Activated CD4-positive, alpha-beta T cell treated with anti-CD3 and anti-CD28 coated beads, Interleukin-2, amount 50 U/mL, for 1 hour (primary cell): ENCODE measurements at regions not wholly inside any gene's neighbourhood (a gene's known extent, or its start where the extent isn't known, plus 50 kb on each side); places are given as distances from the start of the nearest gene placed in this dataset.
A peak's percentile ranks its signal among the peaks of the same experiment; 100 is the strongest.
"Not testable (repeated sequence)": the region's sequence is repeated elsewhere in the genome, so short reads cannot be mapped to it uniquely, and the experiment has no call there.

ENCODE experiments used
- DNase-seq: peaks from one replicate; pipeline ENCODE4 v3.0.0-alpha.2; 2020

DNA sequence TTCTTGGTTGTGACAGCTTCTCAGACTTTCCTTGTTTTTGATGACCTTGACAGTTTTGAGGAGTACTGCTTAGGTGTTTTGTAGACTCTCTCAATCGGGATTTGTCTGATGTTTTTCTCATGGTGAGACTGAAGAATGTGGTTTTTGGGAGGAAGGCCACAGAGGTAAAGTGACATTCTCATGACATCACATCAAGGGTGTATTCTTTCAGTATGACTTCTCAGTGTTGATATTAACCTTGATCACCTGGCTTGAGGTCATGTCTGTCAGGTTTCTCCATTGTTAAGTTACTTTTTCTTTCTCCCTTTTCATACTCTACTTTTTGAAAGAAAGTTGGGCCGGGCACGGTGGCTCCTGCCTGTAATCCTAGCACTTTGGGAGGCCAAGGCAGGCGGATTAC lies 269.9 kb downstream of the ZNF37A start:
- DNase-seq = not testable (repeated sequence)

DNA sequence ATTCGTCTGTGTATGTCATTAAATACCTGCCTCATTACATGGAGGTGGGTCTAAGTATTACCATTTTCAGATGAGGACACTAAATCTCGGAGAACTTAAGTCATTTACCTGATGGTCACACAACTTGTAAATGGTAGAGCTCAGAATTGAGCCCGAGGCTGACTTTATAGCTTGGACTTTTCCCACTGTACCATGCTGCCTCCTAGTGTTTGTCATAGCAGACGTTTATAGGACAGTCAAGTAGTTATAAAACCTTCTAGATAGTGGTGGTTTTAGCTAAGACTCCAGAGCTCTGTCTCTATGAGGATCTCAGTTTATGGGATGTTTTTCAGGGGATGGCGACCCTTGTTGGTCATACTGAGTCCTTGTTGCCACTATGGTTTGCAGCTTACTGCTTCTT lies 271.8 kb downstream of the ZNF37A start:
- not testable (repeated sequence) for DNase-seq

DNA sequence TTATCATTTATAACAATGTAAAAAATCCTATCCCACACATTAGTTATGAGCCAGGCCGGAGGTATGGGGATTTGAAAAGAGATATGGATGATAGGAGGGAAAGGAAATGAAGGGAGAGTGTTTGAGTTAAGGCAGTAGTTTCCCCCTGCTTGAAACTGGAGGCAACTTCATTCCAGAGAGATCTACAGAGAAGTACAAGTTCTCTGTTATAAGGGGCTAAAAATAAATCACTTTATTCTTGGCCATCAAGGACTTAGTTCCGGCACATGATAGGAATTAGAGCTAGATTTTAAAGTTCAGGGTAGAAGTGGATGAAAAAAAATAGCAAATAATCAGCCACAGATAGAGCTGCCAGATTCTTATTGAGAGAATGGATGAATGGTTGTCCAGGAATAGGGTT lies 289.7 kb downstream of the ZNF37A start:
- not testable (repeated sequence) for DNase-seq

DNA sequence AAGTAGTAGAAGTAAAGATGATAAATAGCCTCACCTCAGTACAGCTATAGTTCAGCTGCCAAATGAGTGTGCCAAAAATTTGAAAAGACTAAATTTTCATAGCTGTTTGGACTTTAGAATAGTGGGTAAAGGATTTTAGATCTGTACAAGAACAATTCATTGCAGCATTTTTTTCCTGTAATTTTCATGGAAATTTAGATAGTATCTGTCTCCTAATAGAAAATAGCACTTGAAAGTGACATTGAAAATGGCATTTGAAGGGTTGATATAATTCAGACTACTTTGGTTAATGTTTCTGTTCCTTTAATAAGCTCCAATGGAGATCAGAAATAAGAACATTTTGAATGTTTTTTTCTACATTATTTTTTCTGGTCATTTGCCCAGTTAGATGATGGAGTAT lies 292.7 kb downstream of the ZNF37A start:
- DNase-seq = not testable (repeated sequence)

DNA sequence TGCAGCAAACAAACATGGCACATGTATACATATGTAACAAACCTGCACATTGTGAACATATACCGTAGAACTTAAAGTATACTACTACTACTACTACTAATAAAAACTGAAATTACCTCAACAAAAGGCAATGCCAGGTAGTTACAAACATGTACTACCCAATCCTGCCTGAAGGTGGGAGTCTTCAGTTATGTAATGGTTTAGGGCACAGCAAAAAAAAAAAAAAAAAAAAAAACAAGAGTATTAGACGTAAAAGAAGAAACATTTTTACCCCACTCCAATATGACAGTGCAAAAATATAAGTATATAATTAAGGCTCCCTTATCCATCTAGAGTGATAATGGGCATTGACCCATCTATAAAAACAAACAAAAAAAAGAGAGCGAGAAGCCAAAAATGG lies 296.6 kb downstream of the ZNF37A start:
- peak; percentile 7 for DNase-seq

DNA sequence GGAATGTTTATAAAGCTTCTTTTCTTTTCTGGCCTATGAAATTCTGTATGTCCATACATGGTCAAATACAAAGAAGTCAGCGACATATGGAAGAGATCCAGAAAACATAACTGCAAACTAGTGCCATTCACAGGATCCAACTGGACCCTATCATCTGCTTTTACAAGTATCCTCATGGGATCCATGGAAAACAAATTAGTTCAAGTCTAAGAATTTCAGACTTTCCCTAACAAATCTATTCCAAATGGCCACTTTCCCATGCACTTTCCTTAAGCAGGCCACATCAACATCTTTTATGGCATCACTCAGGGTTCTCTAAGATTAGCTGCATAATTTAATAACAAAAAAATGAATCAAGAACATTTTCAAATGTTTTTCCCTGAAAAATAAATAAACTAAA lies 301.3 kb downstream of the ZNF37A start:
- DNase-seq = not testable (repeated sequence)

DNA sequence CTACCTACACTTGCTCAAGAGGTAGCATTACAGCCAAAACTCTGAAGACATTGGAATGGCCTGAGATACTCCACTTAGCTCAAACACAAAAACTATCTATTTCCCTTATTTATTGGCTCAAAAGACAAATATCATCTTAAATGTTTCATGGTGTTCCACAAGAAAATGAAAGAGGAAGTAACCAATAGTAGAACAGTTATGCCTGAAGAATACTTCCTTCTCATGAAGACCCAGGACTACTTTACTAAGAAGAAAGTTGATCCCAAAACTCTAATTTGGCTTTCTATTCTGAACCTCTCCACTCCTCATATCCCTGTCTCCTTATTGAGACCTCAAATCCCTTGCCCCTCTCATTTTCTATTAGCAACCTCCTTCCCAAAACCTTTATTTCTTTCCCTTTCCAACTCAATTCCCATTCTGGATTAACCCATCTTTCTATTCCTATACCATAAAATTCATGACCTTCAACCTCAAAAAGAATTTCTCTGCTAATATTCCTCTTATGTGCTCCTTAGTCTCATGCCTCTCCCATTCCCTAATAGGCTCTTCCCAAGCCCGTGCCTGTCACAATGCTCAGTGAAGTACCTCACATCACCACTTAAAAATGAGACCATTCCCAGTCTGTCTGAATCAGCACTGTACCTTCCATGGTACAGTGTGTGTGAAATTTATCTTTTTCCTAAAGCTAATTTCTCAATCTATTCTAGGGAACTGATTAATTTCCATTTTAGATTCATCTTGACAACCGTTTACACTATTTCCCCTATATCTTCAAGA lies 302.2 kb downstream of the ZNF37A start:
- DNase-seq = not testable (repeated sequence)

DNA sequence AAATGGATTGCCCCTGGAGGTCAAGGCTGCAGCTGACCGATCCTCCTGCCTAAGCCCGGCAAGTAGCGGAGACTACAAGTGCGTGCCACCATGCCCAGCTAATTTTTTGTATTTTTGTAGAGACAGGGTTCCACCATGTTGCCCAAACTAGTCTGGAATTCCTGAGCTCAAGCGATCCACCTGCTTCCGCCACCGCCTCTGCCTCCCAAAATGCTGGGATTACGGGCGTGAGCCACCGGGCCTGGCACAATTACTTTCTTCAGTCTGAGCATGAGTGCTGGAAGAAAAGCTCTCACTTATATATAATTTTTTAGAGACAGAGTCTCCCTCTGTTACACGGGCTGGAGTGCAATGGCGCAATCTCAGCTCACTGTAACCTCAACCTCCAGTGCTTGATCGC lies 307.4 kb downstream of the ZNF37A start:
- DNase-seq = not testable (repeated sequence)

DNA sequence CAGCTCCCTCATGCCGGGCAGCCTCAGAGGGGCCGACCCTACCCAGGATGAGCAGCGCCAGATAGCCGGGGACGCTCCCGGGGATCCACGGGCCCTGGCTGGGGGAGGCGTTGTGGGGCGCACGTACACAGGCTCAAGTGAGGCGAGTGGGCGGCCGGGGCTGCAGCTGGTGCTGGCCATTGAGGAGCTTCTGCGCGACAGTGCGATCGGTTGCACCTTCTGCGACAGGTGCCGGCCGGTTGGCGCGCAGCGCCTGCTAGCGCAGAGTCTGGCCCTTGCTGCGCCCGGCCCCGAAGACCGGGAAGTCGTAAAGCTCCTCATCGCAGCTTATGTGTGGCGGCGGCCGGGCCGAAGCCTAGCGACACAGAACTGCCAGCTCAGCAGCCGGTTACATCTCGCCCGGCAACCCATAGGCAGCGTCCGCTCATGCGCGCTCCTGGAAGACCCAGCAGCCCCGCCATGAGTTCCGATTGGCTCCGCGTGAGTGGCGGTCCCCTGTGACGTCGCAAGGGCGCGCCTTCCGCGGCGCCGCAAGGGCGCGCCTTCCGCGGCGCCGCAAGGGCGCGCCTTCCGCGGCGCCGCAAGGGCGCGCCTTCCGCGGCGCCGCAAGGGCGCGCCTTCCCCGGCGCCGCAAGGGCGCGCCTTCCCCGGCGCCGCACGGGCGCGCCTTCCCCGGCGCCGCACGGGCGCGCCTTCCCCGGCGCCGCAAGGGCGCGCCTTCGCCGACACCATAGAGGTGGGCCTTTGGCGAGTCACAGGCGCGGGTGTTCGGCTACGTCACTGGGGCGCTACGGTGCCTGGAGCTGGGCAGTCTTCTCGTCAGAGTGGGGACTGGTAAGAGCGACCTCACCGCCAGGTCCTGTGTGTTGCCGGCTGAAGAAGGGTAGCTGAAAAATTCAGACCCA lies 308.6 kb downstream of the ZNF37A start:
- DNase-seq = peak; percentile 93

DNA sequence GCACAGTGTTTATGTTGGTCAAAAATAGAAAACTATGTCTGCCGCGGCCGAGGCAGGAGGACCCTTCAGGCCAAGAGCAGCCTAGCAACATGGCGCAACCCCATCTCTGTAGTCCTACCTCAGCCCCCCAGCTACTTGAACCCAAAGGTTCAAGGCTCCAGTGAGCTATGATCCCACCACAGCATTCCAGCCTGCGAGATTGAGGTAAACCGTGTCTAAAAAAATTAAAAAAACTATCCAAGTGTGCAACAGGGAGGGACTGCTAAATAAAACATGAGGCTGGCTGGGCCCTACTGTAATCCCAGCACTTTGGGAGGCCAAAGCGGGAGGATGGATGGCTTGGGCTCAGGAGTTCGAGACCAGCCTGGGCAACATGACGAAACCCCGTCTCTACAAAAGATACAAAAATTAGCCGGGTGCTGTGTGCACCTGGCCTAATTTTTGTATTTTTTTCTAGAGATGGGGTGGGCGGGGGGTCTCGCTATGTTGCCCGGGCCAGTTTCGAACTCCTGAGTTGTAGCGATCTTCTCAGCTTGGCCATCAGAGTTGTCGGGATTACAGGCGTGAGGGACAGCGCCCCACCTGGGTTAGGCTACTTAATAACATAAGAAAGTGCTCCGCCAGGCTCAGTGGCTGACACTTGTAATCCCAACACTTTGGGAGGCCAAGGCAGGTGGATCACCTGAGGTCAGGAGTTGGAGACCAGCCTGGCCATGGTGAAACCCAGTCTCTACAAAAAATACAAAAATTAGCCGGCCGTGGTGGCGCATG lies 309.4 kb downstream of the ZNF37A start:
- DNase-seq = not testable (repeated sequence)

DNA sequence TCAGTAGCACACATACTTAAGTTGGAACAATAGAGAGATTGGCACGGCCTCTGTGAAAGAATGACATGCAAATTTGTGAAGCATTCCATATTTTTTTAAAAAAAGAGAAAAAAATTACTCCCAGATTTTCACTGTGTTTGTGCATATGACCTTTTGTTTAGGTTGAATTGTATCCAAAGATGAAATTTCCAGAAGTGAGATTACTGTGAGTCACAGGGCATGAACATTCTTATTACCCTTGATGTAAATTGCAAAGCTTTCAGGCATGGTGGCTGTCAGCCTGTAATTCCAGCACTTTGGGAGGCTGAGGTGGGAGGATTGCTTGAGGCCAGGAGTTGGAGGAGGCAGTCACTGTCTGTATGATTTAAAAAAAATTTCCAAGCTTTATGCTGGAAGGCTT lies 329.5 kb downstream of the ZNF37A start:
- not testable (repeated sequence) for DNase-seq

DNA sequence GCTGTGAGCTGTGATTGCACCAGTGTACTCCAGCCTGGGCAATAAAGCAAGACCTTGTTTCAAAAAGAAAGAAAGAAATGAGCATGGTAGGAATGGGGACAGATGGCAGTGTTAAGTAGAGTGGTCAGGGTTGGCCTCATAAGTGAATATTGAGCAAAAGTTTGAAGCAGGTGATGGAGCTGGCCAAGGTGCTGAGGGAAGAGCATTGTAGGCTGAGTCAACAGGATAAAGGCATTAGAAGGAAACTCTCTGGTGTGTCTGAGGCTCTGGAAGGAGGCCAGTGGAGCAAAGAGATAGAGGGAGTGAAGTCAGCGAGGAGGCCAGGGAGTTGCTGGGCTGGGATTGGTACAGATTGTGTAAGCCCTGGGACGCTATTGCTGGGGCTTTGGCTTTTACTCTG lies 336.1 kb downstream of the ZNF37A start:
- DNase-seq = not testable (repeated sequence)

DNA sequence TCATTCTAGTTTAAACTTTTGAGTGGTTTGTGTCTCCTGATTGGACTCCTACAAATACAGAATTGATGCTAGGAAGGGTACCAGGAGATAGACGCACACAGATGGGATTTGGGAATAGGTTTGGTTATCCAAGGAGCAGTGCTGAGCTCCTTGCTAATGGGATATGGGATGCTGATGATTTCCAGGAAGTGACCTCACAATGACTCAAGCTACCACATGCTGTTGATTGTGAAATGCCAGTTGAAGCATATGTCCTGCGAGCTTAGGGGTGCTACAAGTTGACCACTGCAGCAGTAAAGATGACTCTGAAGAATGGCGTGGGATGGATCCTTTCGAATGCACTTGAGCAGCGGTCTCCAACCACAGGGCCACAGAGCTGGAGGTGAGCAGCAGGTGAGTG lies 343.2 kb downstream of the ZNF37A start:
- not testable (repeated sequence) for DNase-seq

DNA sequence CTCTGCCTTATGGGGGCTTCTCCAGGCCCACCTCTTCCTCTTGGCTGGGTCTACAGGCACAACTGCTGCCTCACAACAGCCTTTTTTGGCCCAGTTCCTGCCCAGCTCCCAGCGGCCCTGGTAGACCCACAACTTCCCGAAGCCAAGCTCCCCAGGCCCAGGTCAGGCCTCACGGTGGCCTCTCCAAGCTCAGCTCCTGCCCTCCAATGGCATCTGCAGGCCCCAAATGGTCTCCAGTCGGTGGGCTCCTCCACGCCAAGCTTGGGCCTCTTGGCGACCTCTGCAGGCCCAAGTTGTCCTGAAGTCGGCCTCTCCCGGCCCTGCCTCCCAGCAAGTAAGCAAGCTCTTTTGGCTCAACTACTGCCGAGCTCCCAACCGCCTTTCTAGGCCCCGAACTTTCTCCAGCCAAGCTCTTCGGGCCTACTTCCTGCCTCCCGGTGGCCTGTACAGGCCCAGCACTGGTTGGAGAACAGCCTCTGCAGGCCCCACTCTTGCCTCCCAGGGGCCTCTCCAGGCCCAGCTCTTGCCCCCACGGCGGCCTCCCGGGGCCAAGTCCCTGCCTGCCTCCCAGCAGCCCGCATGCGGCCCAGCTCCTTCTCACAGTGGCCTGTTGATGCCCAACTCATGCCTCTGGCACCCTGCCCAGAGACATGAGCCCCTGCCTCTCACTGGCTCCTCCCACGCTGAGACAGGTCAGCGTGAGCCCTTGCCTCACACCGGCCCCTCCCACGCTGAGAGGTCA lies 354.6 kb downstream of the ZNF37A start:
- DNase-seq = not testable (repeated sequence)

DNA sequence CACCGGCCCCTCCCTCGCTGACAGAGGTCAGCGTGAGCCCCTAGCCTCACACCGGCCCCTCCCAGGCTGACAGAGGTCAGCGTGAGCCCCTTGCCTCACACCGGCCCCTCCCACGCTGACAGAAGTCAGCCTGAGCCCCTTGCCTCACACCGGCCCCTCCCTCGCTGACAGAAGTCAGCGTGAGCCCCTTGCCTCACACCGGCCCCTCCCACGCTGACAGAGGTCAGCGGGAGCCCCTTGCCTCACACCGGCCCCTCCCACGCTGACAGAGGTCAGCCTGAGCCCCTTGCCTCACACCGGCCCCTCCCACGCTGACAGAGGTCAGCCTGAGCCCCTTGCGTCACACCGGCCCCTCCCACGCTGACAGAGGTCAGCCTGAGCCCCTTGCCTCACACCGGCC lies 355.5 kb downstream of the ZNF37A start:
- not testable (repeated sequence) for DNase-seq

DNA sequence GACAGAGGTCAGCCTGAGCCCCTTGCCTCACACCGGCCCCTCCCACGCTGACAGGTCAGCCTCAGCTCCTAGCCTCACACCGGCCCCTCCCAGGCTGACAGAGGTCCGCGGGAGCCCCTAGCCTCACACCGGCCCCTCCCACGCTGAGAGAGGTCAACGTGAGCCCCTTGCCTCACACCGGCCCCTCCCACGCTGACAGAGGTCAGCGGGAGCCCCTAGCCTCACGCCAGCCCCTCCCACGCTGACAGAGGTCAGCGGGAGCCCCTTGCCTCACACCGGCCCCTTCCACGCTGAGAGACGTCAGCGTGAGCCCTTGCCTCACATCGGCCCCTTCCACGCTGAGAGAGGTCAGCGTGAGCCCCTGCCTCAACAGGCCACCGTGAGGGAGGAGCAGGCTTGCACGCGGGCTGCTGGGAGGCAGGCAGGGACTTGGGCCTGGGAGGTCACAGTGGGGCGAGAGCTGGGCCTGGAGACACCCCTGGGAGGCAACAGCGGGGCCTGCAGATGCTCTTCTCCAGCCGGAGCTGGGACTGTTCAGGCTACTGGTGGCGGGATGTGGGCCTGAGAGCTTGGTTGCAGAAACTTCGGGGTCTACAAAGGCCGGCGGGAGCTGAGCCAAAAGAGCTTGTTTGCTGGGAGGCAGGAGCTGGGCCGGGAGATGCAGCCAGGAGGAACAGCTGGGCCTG lies 356.4 kb downstream of the ZNF37A start:
- DNase-seq = not testable (repeated sequence)

DNA sequence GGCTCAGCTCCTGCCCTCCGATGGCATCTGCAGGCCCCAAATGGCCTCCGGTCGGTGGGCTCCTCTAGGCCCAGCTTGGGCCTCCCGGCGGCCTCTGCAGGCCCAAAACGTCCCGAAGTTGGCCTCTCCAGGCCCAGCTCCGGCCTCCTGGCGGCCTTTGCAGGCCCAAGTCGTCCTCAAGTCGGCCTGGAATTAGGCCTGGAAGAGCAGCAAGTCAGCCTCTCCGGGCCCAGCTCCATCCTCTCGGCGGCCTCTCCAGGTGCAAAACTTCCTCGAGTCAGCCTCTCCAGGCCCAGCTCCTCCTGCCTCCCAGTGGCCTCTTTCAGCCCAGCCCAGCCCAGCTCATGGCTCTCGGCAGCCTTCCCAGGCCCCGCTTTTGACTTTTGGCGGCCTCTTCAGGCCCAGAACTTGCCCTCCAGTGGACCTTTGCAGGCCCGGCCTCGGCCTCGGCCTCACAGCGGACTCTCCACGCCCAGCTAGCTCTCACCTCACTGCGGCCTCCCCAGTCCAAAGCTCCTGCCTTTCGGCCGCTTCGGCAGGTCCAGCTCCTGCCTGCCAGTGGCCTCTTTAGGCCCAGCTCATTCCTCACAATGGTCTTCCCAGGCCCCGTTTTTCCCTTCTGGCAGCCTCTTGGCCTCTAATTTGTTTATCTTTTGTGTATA lies 357.3 kb downstream of the ZNF37A start:
- not testable (repeated sequence) for DNase-seq
